MCF 10A (cell line): ENCODE measurements at regions not wholly inside any gene's neighbourhood (a gene's known extent, or its start where the extent isn't known, plus 50 kb on each side); places are given as distances from the start of the nearest gene placed in this dataset.

Experiments used
- BruUV-seq: library from RNA; stranded (reverse); fragments of 400-500 nt; replicated peaks from 2 replicates; lab custom pipeline; 2021; lab: Mats Ljungman, UMichigan
- CTCF ChIA-PET: fragments of 300-600 bp; sonication (Branson Sonifier 250); formaldehyde crosslinking; extraction: SDS; loops from one replicate; lab custom pipeline; 2021; ENCODE audit warnings: antibody characterized with exemption, inconsistent platforms; lab: Yijun Ruan, JAX
- POLR2A ChIA-PET: fragments of 300-600, 350-650 bp; sonication (Branson Sonifier 250); formaldehyde crosslinking; extraction: SDS; loops from one replicate; lab custom pipeline; 2020; ENCODE audit warnings: antibody characterized with exemption, inconsistent platforms; lab: Yijun Ruan, JAX
- DNase-seq: peaks from one replicate; pipeline ENCODE4 v3.0.0-alpha.2; 2018; ENCODE audit not compliant: unreplicated experiment
- H3K27ac Mint-ChIP-seq: one replicate; pipeline ENCODE4 v1.8.0; 2022; ENCODE audit warnings: mild to moderate bottlenecking, low read depth, mixed read lengths; ENCODE audit not compliant: unreplicated experiment
- H3K27me3 Mint-ChIP-seq: one replicate; pipeline ENCODE4 v1.8.0; 2022; ENCODE audit warnings: mixed read lengths; ENCODE audit not compliant: insufficient read depth, unreplicated experiment
- H3K36me3 Mint-ChIP-seq: one replicate; pipeline ENCODE4 v1.8.0; 2022; ENCODE audit warnings: mild to moderate bottlenecking, moderate library complexity, mixed read lengths; ENCODE audit not compliant: insufficient read depth, unreplicated experiment
- H3K4me1 Mint-ChIP-seq: one replicate; pipeline ENCODE4 v1.8.0; 2022; ENCODE audit warnings: mixed read lengths; ENCODE audit not compliant: insufficient read depth, unreplicated experiment
- H3K4me3 Mint-ChIP-seq: one replicate; pipeline ENCODE4 v1.8.0; 2022; ENCODE audit warnings: mild to moderate bottlenecking, moderate library complexity, mixed read lengths; ENCODE audit not compliant: unreplicated experiment
- H3K9me3 Mint-ChIP-seq: one replicate; pipeline ENCODE4 v1.8.0; 2022; ENCODE audit warnings: mixed read lengths; ENCODE audit not compliant: unreplicated experiment
- CTCF ChIP-seq: fragments of 200-600 bp; IDR thresholded peaks from one replicate; pipeline ENCODE4 v1.8.0; 2022; ENCODE audit warnings: antibody characterized with exemption, mild to moderate bottlenecking; ENCODE audit not compliant: unreplicated experiment
- intact Hi-C: fragments of 100-400 bp; cut with micrococcal nuclease; formaldehyde crosslinking; loops from 2 replicates; pipeline ENCODE4 v1.14.1; 2022

- intact Hi-C loops: no loop called here
- H3K4me1 Mint-ChIP-seq: peaks cover 20% of the 10 kb centered on the region
- no TSS peak for BruUV-seq
- CTCF ChIA-PET: interaction anchor here (0.7 to 2.9 kb wide), 3 partner anchors 10 to 486 kb away, joined by 3 to 7 read pairs (median 3); no protein-coding TSS in a partner anchor
- no peaks in the 10 kb centered on the region for H3K27me3 Mint-ChIP-seq
- no peak for TF ChIP-seq CTCF
- no peaks in the 10 kb centered on the region for H3K36me3 Mint-ChIP-seq
- no peak overlapping the region for H3K4me3 Mint-ChIP-seq
- H3K9me3 Mint-ChIP-seq: peaks cover 11% of the 10 kb centered on the region
- DNase-seq: no peak
- no peak overlapping the region for H3K27ac Mint-ChIP-seq
- POLR2A ChIA-PET: no interaction called here
Measured at GRCh38 chr5:61687371-61687770, 355.3 kb downstream of the ZSWIM6 start.

- DNase-seq: no peak
- no peak overlapping the region for H3K4me3 Mint-ChIP-seq
- H3K36me3 Mint-ChIP-seq: no peaks in the 10 kb centered on the region
- H3K9me3 Mint-ChIP-seq: peaks cover 11% of the 10 kb centered on the region
- no peak for TF ChIP-seq CTCF
- H3K27ac Mint-ChIP-seq: no peak overlapping the region
- BruUV-seq: no TSS peak
- intact Hi-C loops: no loop called here
- H3K27me3 Mint-ChIP-seq: no peaks in the 10 kb centered on the region
- peaks cover 20% of the 10 kb centered on the region for H3K4me1 Mint-ChIP-seq
- ChIA-PET POLR2A (interaction anchor here (0.6 kb wide), 1 partner anchor 231 kb away, joined by 5 read pairs; no protein-coding TSS in a partner anchor), CTCF (interaction anchor here (0.9 to 2.9 kb wide), 3 partner anchors 28 to 128 kb away, joined by 3 to 7 read pairs (median 5); no protein-coding TSS in a partner anchor)
Measured at GRCh38 chr5:61689153-61689846, 357.2 kb downstream of the ZSWIM6 start.

- ChIA-PET POLR2A (interaction anchor here (1.0 kb wide), 1 partner anchor 8 kb away, joined by 5 read pairs; no protein-coding TSS in a partner anchor), CTCF (interaction anchor here (0.6 to 0.9 kb wide), 3 partner anchors 9 to 32 kb away, joined by 3 read pairs; no protein-coding TSS in a partner anchor)
- no TSS peak for BruUV-seq
- no peak for DNase-seq
- Mint-ChIP-seq H3K27me3 (no peaks in the 10 kb centered on the region), H3K4me1 (no peaks in the 10 kb centered on the region), H3K4me3 (no peak overlapping the region), H3K9me3 (no peaks in the 10 kb centered on the region), H3K36me3 (no peaks in the 10 kb centered on the region), H3K27ac (no peak overlapping the region)
- intact Hi-C loops: no loop called here
- no peak for TF ChIP-seq CTCF
Measured at GRCh38 chr5:61697809-61698558, 365.9 kb downstream of the ZSWIM6 start.
